Neural cell (in vitro differentiated cells): ENCODE measurements at regions not wholly inside any gene's neighbourhood (a gene's known extent, or its start where the extent isn't known, plus 50 kb on each side); places are given as distances from the start of the nearest gene placed in this dataset.

ENCODE experiments used
- H2AFZ ChIP-seq: fragments of 200-600, 300-800 bp; sonication (generic), shearing (Covaris generic); 2 replicates; pipeline ENCODE4 v1.6.0; 2014; ENCODE audit warnings: low read depth, mild to moderate bottlenecking, antibody characterized with exemption, low read length, moderate library complexity
- H3F3A ChIP-seq: fragments of 200-600 bp; shearing (Covaris generic); 2 replicates; pipeline ENCODE4 v1.6.1; 2016; ENCODE audit warnings: mild to moderate bottlenecking, moderate library complexity, mixed read lengths, antibody characterized with exemption, low read length; ENCODE audit not compliant: insufficient read depth, poor library complexity, severe bottlenecking
- H3K27ac ChIP-seq: fragments of 200-600, 300-800 bp; sonication (generic), shearing (Covaris generic); 2 replicates; pipeline ENCODE4 v1.5.1; 2014; ENCODE audit warnings: mild to moderate bottlenecking, low read length, moderate library complexity
- H3K27me3 ChIP-seq: fragments of 300-800, 200-600 bp; sonication (generic), shearing (Covaris generic); 2 replicates; pipeline ENCODE4 v1.6.0; 2014; ENCODE audit warnings: mild to moderate bottlenecking, low read depth, low read length, moderate library complexity; ENCODE audit not compliant: insufficient read depth
- H3K36me3 ChIP-seq: fragments of 300-800, 200-600 bp; sonication (generic), shearing (Covaris generic); 2 replicates; pipeline ENCODE4 v1.5.1; 2014; ENCODE audit warnings: mild to moderate bottlenecking, antibody characterized with exemption, low read length, moderate library complexity; ENCODE audit not compliant: insufficient read depth
- H3K4me2 ChIP-seq: fragments of 300-800, 200-600 bp; sonication (generic), shearing (Covaris generic); 2 replicates; pipeline ENCODE4 v1.6.0; 2014; ENCODE audit warnings: mild to moderate bottlenecking, low read length
- H3K4me3 ChIP-seq: fragments of 300-800, 200-600 bp; sonication (generic), shearing (Covaris generic); 2 replicates; pipeline ENCODE4 v1.5.1; 2014; ENCODE audit warnings: mild to moderate bottlenecking, low read length, moderate library complexity
- H3K79me2 ChIP-seq: fragments of 200-600 bp; shearing (Covaris generic); replicated peaks from 2 replicates; pipeline ENCODE4 v1.6.0; 2014; ENCODE audit warnings: mild to moderate bottlenecking, low read length, moderate library complexity; ENCODE audit not compliant: insufficient read depth
- H3K9ac ChIP-seq: fragments of 300-800, 200-600 bp; sonication (generic), shearing (Covaris generic); 2 replicates; pipeline ENCODE4 v1.6.1; 2016; ENCODE audit warnings: mild to moderate bottlenecking, low read length, mixed read lengths
- H3K9me2 ChIP-seq: fragments of 200-600 bp; shearing (Covaris generic); 2 replicates; pipeline ENCODE4 v1.6.1; 2016; ENCODE audit warnings: mild to moderate bottlenecking, low read length, mixed read lengths; ENCODE audit not compliant: insufficient read depth
- H3K9me3 ChIP-seq: fragments of 200-600, 300-800 bp; sonication (generic), shearing (Covaris generic); 2 replicates; pipeline ENCODE4 v1.6.1; 2016; ENCODE audit warnings: mild to moderate bottlenecking, mixed run types, low read length, moderate library complexity, mixed read lengths
- H4K20me1 ChIP-seq: fragments of 200-600 bp; shearing (Covaris generic); 2 replicates; pipeline ENCODE4 v1.6.1; 2016; ENCODE audit warnings: mild to moderate bottlenecking, mixed run types; ENCODE audit not compliant: insufficient read depth
- EP300 ChIP-seq: fragments of 450-650 bp; conservative IDR thresholded peaks from 2 replicates; pipeline ENCODE4 v1.6.1; 2014; ENCODE audit warnings: antibody characterized with exemption, mild to moderate bottlenecking, moderate library complexity; ENCODE audit not compliant: poor library complexity, severe bottlenecking
- EZH2 ChIP-seq: fragments of 200-600, 300-800 bp; shearing (Covaris generic), sonication (generic); IDR thresholded peaks from 2 replicates; pipeline ENCODE4 v1.6.1; 2014; ENCODE audit warnings: antibody characterized with exemption, low read length, borderline replicate concordance, mild to moderate bottlenecking; ENCODE audit not compliant: insufficient read depth, poor library complexity, severe bottlenecking
- MXI1 ChIP-seq: fragments of 450-650 bp; conservative IDR thresholded peaks from 2 replicates; pipeline ENCODE4 v1.6.1; 2014; ENCODE audit warnings: antibody characterized with exemption, mild to moderate bottlenecking; ENCODE audit not compliant: poor library complexity, severe bottlenecking
- POLR2AphosphoS5 ChIP-seq: IDR thresholded peaks from 2 replicates; pipeline ENCODE4 v1.6.1; 2012
- RAD21 ChIP-seq: fragments of 450-650 bp; conservative IDR thresholded peaks from 2 replicates; pipeline ENCODE4 v1.6.1; 2014; ENCODE audit warnings: antibody characterized with exemption, mild to moderate bottlenecking, moderate library complexity
- SMC3 ChIP-seq: fragments of 450-650 bp; conservative IDR thresholded peaks from 2 replicates; pipeline ENCODE4 v1.6.1; 2014; ENCODE audit warnings: antibody characterized with exemption, mild to moderate bottlenecking, moderate library complexity; ENCODE audit not compliant: poor library complexity
- TAF1 ChIP-seq: IDR thresholded peaks from 2 replicates; pipeline ENCODE4 v1.6.1; 2012; ENCODE audit warnings: low read depth
- TF ChIP-seq, protein P1 (sequence below): fragments of 450-650 bp; IDR thresholded peaks from 2 replicates; pipeline ENCODE4 v1.5.1; 2014; ENCODE audit warnings: antibody characterized with exemption, mild to moderate bottlenecking, moderate library complexity; ENCODE audit not compliant: poor library complexity, severe bottlenecking
- TF ChIP-seq, protein P2 (sequence below): IDR thresholded peaks from 2 replicates; pipeline ENCODE4 v1.6.1; 2012; ENCODE audit warnings: borderline replicate concordance

DNA sequence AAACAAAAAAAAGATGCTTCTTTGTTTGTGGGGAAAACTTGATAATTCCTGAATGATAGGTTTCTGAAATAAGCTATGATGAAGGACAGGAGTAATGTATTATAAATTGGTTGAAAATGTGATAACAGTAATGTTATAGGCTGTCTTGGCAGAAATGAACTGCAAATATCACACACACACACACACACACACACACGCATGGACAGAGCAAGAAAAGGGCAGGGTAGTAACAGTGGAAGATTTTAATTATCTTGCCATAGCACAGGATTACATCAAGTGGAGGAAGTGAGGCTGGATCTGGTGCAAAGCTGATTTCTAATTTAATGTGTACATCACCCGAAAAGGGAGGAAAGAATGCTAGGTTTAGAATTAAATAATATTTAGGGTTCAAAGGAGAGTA is 97.5 kb upstream of the CXXC4 start:
- no peaks in the 10 kb centered on the region for H3K9me2 ChIP-seq
- peak overlapping the region; percentile 85 for H3K27ac ChIP-seq
- peak overlapping the region; percentile 50 for H3K9ac ChIP-seq
- no peaks in the 10 kb centered on the region for H3K36me3 ChIP-seq
- no peaks in the 10 kb centered on the region for H3K79me2 ChIP-seq
- no peaks in the 10 kb centered on the region for H3F3A ChIP-seq
- no peaks in the 10 kb centered on the region for H3K9me3 ChIP-seq
- H2AFZ ChIP-seq, result no peak overlapping the region
- no peaks in the 10 kb centered on the region for H3K27me3 ChIP-seq
- peak overlapping the region; percentile 19 for H3K4me3 ChIP-seq
- TF ChIP-seq SMC3, result no peak
- peak overlapping the region; percentile 9 for H3K4me2 ChIP-seq
- no peaks in the 10 kb centered on the region for H4K20me1 ChIP-seq

GRCh38 chr4:104593019-104593418 is 98.3 kb upstream of the CXXC4 start:
- Histone ChIP-seq H3K36me3 (no peaks in the 10 kb centered on the region), H2AFZ (no peak overlapping the region), H3K9me3 (no peaks in the 10 kb centered on the region), H3K4me3 (no peak overlapping the region), H3F3A (no peaks in the 10 kb centered on the region), H3K9ac (no peak overlapping the region), H3K79me2 (no peaks in the 10 kb centered on the region), H4K20me1 (no peaks in the 10 kb centered on the region), H3K9me2 (no peaks in the 10 kb centered on the region), H3K27ac (peak overlapping the region; percentile 85), H3K27me3 (no peaks in the 10 kb centered on the region), H3K4me2 (no peak overlapping the region)
- TF ChIP-seq EZH2 (no peak), RAD21 (no peak), TAF1 (no peak), MXI1 (no peak), POLR2AphosphoS5 (no peak), EP300 (no peak), SMC3 (no peak)
- TF ChIP-seq, protein P1, sequence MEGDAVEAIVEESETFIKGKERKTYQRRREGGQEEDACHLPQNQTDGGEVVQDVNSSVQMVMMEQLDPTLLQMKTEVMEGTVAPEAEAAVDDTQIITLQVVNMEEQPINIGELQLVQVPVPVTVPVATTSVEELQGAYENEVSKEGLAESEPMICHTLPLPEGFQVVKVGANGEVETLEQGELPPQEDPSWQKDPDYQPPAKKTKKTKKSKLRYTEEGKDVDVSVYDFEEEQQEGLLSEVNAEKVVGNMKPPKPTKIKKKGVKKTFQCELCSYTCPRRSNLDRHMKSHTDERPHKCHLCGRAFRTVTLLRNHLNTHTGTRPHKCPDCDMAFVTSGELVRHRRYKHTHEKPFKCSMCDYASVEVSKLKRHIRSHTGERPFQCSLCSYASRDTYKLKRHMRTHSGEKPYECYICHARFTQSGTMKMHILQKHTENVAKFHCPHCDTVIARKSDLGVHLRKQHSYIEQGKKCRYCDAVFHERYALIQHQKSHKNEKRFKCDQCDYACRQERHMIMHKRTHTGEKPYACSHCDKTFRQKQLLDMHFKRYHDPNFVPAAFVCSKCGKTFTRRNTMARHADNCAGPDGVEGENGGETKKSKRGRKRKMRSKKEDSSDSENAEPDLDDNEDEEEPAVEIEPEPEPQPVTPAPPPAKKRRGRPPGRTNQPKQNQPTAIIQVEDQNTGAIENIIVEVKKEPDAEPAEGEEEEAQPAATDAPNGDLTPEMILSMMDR, result no peak
- TF ChIP-seq, protein P2, sequence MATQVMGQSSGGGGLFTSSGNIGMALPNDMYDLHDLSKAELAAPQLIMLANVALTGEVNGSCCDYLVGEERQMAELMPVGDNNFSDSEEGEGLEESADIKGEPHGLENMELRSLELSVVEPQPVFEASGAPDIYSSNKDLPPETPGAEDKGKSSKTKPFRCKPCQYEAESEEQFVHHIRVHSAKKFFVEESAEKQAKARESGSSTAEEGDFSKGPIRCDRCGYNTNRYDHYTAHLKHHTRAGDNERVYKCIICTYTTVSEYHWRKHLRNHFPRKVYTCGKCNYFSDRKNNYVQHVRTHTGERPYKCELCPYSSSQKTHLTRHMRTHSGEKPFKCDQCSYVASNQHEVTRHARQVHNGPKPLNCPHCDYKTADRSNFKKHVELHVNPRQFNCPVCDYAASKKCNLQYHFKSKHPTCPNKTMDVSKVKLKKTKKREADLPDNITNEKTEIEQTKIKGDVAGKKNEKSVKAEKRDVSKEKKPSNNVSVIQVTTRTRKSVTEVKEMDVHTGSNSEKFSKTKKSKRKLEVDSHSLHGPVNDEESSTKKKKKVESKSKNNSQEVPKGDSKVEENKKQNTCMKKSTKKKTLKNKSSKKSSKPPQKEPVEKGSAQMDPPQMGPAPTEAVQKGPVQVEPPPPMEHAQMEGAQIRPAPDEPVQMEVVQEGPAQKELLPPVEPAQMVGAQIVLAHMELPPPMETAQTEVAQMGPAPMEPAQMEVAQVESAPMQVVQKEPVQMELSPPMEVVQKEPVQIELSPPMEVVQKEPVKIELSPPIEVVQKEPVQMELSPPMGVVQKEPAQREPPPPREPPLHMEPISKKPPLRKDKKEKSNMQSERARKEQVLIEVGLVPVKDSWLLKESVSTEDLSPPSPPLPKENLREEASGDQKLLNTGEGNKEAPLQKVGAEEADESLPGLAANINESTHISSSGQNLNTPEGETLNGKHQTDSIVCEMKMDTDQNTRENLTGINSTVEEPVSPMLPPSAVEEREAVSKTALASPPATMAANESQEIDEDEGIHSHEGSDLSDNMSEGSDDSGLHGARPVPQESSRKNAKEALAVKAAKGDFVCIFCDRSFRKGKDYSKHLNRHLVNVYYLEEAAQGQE, result no peak

- H3K36me3 ChIP-seq, result no peaks in the 10 kb centered on the region
- H2AFZ ChIP-seq, result no peak overlapping the region
- H4K20me1 ChIP-seq, result no peaks in the 10 kb centered on the region
- TF ChIP-seq EZH2 (no peak), EP300 (no peak), TAF1 (no peak), RAD21 (no peak), SMC3 (no peak), POLR2AphosphoS5 (no peak), MXI1 (no peak)
- TF ChIP-seq, protein P1, result no peak
- TF ChIP-seq, protein P2, result no peak
- no peaks in the 10 kb centered on the region for H3K79me2 ChIP-seq
- no peaks in the 10 kb centered on the region for H3K9me2 ChIP-seq
- H3K27ac ChIP-seq, result no peak overlapping the region
- no peak overlapping the region for H3K4me2 ChIP-seq
- H3K27me3 ChIP-seq, result no peaks in the 10 kb centered on the region
- H3K9ac ChIP-seq, result no peak overlapping the region
- no peaks in the 10 kb centered on the region for H3K9me3 ChIP-seq
- H3K4me3 ChIP-seq, result no peak overlapping the region
- no peaks in the 10 kb centered on the region for H3F3A ChIP-seq
Observed at GRCh38 chr4:104596189-104596588, 101.5 kb upstream of the CXXC4 start.
